Endodermal cell (in vitro differentiated cells): ENCODE measurements at regions not wholly inside any gene's neighbourhood (a gene's known extent, or its start where the extent isn't known, plus 50 kb on each side); places are given as distances from the start of the nearest gene placed in this dataset.
"Not testable (repeated sequence)": the region's sequence is repeated elsewhere in the genome, so short reads cannot be mapped to it uniquely, and the experiment has no call there.

Source experiments
- DNase-seq: peaks from one replicate; pipeline ENCODE4 v3.0.0-alpha.2; 2017
- H3K27ac ChIP-seq: 2 replicates; pipeline ENCODE4 v1.5.1; 2013; ENCODE audit warnings: mild to moderate bottlenecking, low read depth, low read length, moderate library complexity
- H3K27me3 ChIP-seq: 2 replicates; pipeline ENCODE4 v1.6.1; 2013; ENCODE audit warnings: mild to moderate bottlenecking, low read length, moderate library complexity; ENCODE audit not compliant: insufficient read depth, control insufficient read depth, poor library complexity, severe bottlenecking
- H3K36me3 ChIP-seq: 2 replicates; pipeline ENCODE4 v1.7.0; 2013; ENCODE audit warnings: mild to moderate bottlenecking, low read length, moderate library complexity; ENCODE audit not compliant: control insufficient read depth, insufficient read depth
- H3K4me1 ChIP-seq: one replicate; pipeline ENCODE4 v1.7.0; 2013; ENCODE audit warnings: low read length; ENCODE audit not compliant: control insufficient read depth, insufficient read depth
- H3K4me3 ChIP-seq: 2 replicates; pipeline ENCODE4 v1.5.1; 2013; ENCODE audit warnings: mild to moderate bottlenecking, low read length, moderate library complexity
- H3K9ac ChIP-seq: 2 replicates; pipeline ENCODE4 v1.6.1; 2013; ENCODE audit warnings: mild to moderate bottlenecking, low read length, moderate library complexity; ENCODE audit not compliant: poor library complexity, severe bottlenecking; ENCODE audit errors: extremely low read depth
- H3K9me3 ChIP-seq: 2 replicates; pipeline ENCODE4 v1.6.1; 2013; ENCODE audit warnings: mild to moderate bottlenecking, low read length, moderate library complexity; ENCODE audit not compliant: control insufficient read depth
- H3K27ac Mint-ChIP-seq: 2 replicates; pipeline ENCODE4 v1.8.0; 2020; ENCODE audit warnings: mixed read lengths
- H3K27me3 Mint-ChIP-seq: 2 replicates; pipeline ENCODE4 v1.8.0; 2021; ENCODE audit warnings: mild to moderate bottlenecking, mixed read lengths; ENCODE audit not compliant: insufficient read depth
- H3K36me3 Mint-ChIP-seq: 2 replicates; pipeline ENCODE4 v1.8.0; 2020; ENCODE audit warnings: low read depth, mixed read lengths
- H3K4me1 Mint-ChIP-seq: 2 replicates; pipeline ENCODE4 v1.8.0; 2020; ENCODE audit warnings: mixed read lengths
- H3K4me3 Mint-ChIP-seq: 2 replicates; pipeline ENCODE4 v1.8.0; 2020; ENCODE audit warnings: mild to moderate bottlenecking, moderate library complexity, mixed read lengths
- H3K9me3 Mint-ChIP-seq: 2 replicates; pipeline ENCODE4 v1.8.0; 2020; ENCODE audit warnings: mild to moderate bottlenecking, mixed read lengths
- WGBS, 2 experiments: methylation state at CpG; one replicate each; pipeline versions ENCODE4 v1.1.5 to v1.1.7; 2013; ENCODE audit warnings: missing lambda C conversion rate in 2 of 2, mixed read lengths in 1 of 2; ENCODE audit not compliant: insufficient coverage in 1 of 2, insufficient read length in 1 of 2; 5-methylcytosine and 5-hydroxymethylcytosine counted together
- TF ChIP-seq, protein P1 (sequence below): fragments of 200-600 bp; sonication (generic); conservative IDR thresholded peaks from 2 replicates; pipeline ENCODE4 v1.5.0; 2021; ENCODE audit warnings: antibody characterized with exemption, mild to moderate bottlenecking

- Mint-ChIP-seq H3K36me3 (no peaks in the 10 kb centered on the region), H3K4me3 (no peak overlapping the region), H3K27ac (no peak overlapping the region), H3K9me3 (no peaks in the 10 kb centered on the region), H3K4me1 (peaks cover 35% of the 10 kb centered on the region), H3K27me3 (no peaks in the 10 kb centered on the region)
- H3K36me3 ChIP-seq, result no peaks in the 10 kb centered on the region
- no peak overlapping the region for H3K4me3 ChIP-seq
- no peaks in the 10 kb centered on the region for H3K4me1 ChIP-seq
- TF ChIP-seq, protein P1, sequence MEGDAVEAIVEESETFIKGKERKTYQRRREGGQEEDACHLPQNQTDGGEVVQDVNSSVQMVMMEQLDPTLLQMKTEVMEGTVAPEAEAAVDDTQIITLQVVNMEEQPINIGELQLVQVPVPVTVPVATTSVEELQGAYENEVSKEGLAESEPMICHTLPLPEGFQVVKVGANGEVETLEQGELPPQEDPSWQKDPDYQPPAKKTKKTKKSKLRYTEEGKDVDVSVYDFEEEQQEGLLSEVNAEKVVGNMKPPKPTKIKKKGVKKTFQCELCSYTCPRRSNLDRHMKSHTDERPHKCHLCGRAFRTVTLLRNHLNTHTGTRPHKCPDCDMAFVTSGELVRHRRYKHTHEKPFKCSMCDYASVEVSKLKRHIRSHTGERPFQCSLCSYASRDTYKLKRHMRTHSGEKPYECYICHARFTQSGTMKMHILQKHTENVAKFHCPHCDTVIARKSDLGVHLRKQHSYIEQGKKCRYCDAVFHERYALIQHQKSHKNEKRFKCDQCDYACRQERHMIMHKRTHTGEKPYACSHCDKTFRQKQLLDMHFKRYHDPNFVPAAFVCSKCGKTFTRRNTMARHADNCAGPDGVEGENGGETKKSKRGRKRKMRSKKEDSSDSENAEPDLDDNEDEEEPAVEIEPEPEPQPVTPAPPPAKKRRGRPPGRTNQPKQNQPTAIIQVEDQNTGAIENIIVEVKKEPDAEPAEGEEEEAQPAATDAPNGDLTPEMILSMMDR, result no peak
- no peaks in the 10 kb centered on the region for H3K27me3 ChIP-seq
- no peak overlapping the region for H3K9ac ChIP-seq
- WGBS, 2 experiments, result 70 to 76% methylated on average over 2 of the region's 2 CpGs
- no peak for DNase-seq
- no peaks in the 10 kb centered on the region for H3K9me3 ChIP-seq
- no peak overlapping the region for H3K27ac ChIP-seq
These were observed 110.0 kb upstream of the PABPC3 start for GRCh38 chr13:24985896-24986295.

DNA sequence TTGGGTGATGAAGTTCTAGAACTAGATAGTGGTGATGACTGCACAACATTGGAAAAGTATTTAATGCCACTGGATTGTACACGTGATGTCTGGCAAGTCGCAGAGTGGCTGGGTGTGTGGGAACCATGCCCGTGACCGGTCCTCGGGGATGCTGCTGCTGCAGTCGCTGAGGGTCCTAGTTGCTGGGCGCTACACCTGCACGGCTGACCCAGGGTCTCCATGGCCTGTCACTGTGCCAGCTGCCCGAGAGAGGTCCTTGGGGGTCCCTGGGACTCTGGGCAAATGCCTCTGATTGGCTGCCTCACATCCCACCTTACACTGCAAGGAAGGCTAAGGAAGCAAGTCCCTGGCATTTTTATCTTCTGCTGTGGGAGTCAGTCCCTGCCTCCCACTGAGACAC, 109.1 kb upstream of the PABPC3 start:
- Histone ChIP-seq H3K27ac (no peak overlapping the region), H3K4me1 (no peaks in the 10 kb centered on the region), H3K9ac (no peak overlapping the region), H3K36me3 (no peaks in the 10 kb centered on the region), H3K27me3 (no peaks in the 10 kb centered on the region), H3K9me3 (no peaks in the 10 kb centered on the region), H3K4me3 (no peak overlapping the region)
- 91 to 96% methylated on average over 9 of the region's 9 CpGs for WGBS, 2 experiments
- Mint-ChIP-seq H3K36me3 (no peaks in the 10 kb centered on the region), H3K27ac (no peak overlapping the region), H3K27me3 (peaks cover 5% of the 10 kb centered on the region), H3K9me3 (no peaks in the 10 kb centered on the region), H3K4me3 (no peak overlapping the region), H3K4me1 (peaks cover 35% of the 10 kb centered on the region)
- no peak for DNase-seq
- TF ChIP-seq, protein P1, result no peak

GRCh38 chr13:24989959-24990358, 106.0 kb upstream of the PABPC3 start:
- not testable (repeated sequence) for H3K27me3 Mint-ChIP-seq, H3K9me3 ChIP-seq, H3K27ac ChIP-seq, H3K27ac Mint-ChIP-seq, H3K9me3 Mint-ChIP-seq, H3K27me3 ChIP-seq, H3K4me3 Mint-ChIP-seq, H3K4me3 ChIP-seq, H3K36me3 ChIP-seq, H3K4me1 ChIP-seq, H3K36me3 Mint-ChIP-seq, DNase-seq, H3K9ac ChIP-seq
- H3K4me1 Mint-ChIP-seq, result peaks cover 32% of the 10 kb centered on the region
- WGBS, 2 experiments, result 60 to 71% methylated on average over 2 to 3 of the region's 6 CpGs

- not testable (repeated sequence) for H3K36me3 ChIP-seq, H3K4me3 Mint-ChIP-seq, H3K27ac Mint-ChIP-seq, H3K36me3 Mint-ChIP-seq, H3K27ac ChIP-seq, H3K9me3 Mint-ChIP-seq, H3K9ac ChIP-seq, H3K9me3 ChIP-seq, H3K27me3 ChIP-seq, DNase-seq, H3K27me3 Mint-ChIP-seq, H3K4me1 Mint-ChIP-seq, H3K4me1 ChIP-seq, H3K4me3 ChIP-seq
- WGBS, 2 experiments, result 88 to 96% methylated on average over 4 of the region's 4 CpGs
These were observed 103.0 kb upstream of the PABPC3 start for GRCh38 chr13:24992946-24993345.
